ENCODE measurements at regions not wholly inside any gene's neighbourhood (a gene's known extent, or its start where the extent isn't known, plus 50 kb on each side); places are given as distances from the start of the nearest gene placed in this dataset.
"Not testable (repeated sequence)": the region's sequence is repeated elsewhere in the genome, so short reads cannot be mapped to it uniquely, and the experiment has no call there.

GRCh38 chrX:63145526-63145925, 205.6 kb downstream of the SPIN4 start:
- intact Hi-C loops (cut with DNase I; ENCODE audit: low total_unique reads); DNase-seq (ENCODE audit: low spot score in 2 of 2); H3K4me3 ChIP-seq (ENCODE audit: low read depth, poor library complexity, severe bottlenecking): not testable (repeated sequence)
- no CpG with 5 or more reads among the region's 10 CpGs for WGBS, 2 donors

DNA sequence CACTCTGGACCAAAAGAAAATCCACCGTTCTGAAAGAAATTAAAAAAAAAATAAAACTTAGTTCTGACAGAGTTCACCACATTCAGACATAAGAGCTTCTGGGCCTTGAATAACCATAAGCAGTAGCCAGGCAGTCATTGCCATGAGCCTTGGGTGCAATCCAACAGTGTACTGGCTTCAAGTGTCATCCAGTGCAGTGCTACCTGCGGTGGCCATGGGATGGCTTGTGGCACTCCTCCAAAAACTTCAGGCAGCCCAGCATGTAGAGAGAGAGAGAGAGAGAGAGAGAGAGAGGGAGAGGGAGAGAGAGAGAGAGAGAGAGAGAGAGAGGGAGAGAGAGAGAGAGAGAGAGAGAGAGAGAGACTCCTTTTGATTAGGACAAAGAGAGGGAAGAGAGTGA, 208.5 kb downstream of the SPIN4 start:
- intact Hi-C loops (cut with DNase I; ENCODE audit: low total_unique reads); H3K4me3 ChIP-seq (ENCODE audit: low read depth, poor library complexity, severe bottlenecking); DNase-seq (ENCODE audit: low spot score in 2 of 2): not testable (repeated sequence)
- WGBS, 2 donors, result no CpG with 5 or more reads among the region's 2 CpGs

DNA sequence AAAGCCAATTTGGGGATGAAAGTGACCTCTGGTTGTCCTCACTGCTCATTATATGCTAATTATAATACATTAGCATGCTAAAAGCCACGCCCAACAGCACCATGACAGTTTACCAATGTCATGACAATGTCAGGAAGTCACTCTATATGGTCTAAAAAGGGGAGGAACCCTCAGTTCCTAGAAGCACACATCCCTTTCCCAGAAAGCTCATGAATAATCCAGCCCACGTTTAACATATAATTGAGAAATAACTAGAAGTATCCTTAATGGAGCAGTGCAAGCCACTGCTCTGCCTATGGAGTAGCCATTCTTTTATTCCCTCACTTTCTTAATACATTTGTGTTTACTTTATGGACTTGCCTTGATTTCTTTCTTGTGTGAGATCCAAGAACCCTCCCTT, 215.3 kb downstream of the SPIN4 start:
- DNase-seq (ENCODE audit: low spot score in 2 of 2); H3K4me3 ChIP-seq (ENCODE audit: low read depth, poor library complexity, severe bottlenecking); intact Hi-C loops (cut with DNase I; ENCODE audit: low total_unique reads): not testable (repeated sequence)
- no CpG with 5 or more reads among the region's 2 CpGs for WGBS, 2 donors

DNA sequence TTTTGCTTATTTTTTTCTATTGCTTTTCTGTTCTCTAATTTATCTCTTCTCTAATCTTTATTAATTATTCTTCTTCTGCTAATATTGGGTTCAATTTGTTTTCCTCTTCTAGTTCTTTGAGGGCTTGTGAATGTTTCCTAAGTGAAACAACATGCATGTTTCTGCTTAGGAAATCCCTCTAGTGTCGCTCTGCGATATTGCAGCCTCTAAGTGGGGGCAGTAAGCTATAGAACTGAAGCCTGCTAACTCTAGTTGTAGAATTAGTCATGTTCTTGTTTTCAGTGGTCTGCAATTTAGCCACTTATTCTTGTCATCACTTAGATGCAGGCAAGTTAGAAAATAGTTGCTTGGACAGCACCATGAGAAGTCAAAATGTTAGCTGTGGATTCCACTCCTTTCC, 222.6 kb downstream of the SPIN4 start:
- H3K4me3 ChIP-seq (ENCODE audit: low read depth, poor library complexity, severe bottlenecking), result no peak overlapping the region
- intact Hi-C loops (cut with DNase I; ENCODE audit: low total_unique reads), result no loop called here
- WGBS, 2 donors, result 0 to 3% methylated on average over 2 of the region's 2 CpGs
- DNase-seq (ENCODE audit: low spot score in 2 of 2), result no peak
- no peak for TF ChIP-seq CTCF (IDR thresholded peaks at IDR 0.05)
- TF ChIP-seq POLR2A (IDR thresholded peaks at IDR 0.05), result no peak

DNA sequence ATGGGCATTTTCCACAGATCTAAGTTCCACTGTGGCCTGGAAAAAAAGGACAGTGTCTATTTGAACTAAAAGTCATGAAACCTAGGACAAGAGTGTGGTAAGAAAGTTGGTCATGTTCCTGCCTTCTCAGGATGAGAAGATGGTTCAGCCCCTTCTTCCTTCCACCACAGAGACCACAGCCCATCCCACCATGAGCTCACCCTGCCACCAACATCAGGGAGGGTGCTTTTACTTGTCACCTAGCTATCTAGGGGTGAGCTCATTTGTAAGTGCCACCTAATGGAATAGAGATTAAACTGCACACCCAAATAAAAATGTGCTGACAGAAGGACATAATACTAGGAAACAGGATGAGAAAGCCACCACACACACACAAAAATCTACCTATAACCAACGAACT, 235.9 kb downstream of the SPIN4 start:
- intact Hi-C loops (cut with DNase I; ENCODE audit: low total_unique reads), result no loop called here
- 4 to 5% methylated on average over 1 of the region's 1 CpG for WGBS, 2 donors
- H3K4me3 ChIP-seq (ENCODE audit: low read depth, poor library complexity, severe bottlenecking), result no peak overlapping the region
- no peak for DNase-seq (ENCODE audit: low spot score in 2 of 2)
- TF ChIP-seq POLR2A (IDR thresholded peaks at IDR 0.05), result no peak
- no peak for TF ChIP-seq CTCF (IDR thresholded peaks at IDR 0.05)

DNA sequence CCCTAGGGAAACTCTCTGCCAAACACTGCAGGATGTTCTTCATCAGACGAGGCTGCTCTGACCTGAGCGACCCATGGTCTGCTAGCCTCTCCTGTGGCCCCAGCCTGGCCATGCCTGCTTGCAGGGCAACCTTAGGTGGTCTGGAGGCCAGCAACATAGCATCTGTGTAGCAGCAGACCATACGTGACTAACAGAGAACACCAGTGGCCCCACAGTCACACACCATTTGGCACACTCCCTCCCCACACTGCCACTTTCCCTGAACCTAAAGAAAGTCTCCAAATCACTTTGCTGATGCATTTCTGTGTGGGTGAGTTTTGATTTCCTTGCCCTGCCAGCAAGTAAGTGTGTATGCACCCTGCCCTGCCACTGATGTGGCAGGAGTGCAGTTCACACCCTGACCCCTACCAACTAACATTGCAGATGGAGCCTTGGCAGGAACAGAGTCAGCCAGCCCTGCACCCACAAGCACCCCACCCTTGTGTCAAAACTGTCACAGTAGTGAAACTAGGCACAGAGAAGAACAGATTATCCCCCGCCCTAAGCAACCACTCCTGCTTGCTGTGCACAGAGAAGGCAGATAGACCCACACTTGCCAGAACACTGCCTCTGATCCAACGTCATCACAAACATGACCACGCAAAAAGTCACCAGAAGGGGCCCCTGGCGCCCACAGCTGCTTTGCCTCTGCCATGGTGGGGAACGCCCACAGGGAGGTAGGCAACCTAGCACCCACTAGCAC, 249.1 kb downstream of the SPIN4 start:
- TF ChIP-seq CTCF (IDR thresholded peaks at IDR 0.05) (no peak), POLR2A (IDR thresholded peaks at IDR 0.05) (no peak)
- WGBS, 2 donors, result 80 to 84% methylated on average over 2 to 8 of the region's 8 CpGs
- no peak overlapping the region for H3K4me3 ChIP-seq (ENCODE audit: low read depth, poor library complexity, severe bottlenecking)
- DNase-seq (ENCODE audit: low spot score in 2 of 2), result no peak
- intact Hi-C loops (cut with DNase I; ENCODE audit: low total_unique reads), result no loop called here

DNA sequence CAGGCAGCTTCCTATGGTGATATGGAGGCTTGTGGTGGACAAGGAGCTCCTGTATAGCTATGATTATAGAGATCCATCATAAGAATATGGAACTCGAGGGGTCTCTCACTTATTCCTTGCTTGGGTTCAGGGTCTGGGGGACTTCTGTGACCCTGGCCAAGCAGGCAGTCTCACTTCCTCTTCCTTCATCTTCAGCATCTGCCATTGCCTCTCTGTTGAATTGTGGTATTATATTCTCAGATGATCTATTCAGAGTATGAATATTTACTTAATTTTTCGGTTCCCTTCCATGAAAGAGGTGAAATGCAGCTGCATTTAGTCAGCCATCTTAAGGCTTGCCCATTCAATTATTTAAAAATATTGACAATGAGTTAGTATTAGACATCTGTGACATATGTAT, 292.9 kb downstream of the SPIN4 start:
- no peak overlapping the region for H3K4me3 ChIP-seq (ENCODE audit: low read depth, poor library complexity, severe bottlenecking)
- TF ChIP-seq CTCF (IDR thresholded peaks at IDR 0.05) (no peak), POLR2A (IDR thresholded peaks at IDR 0.05) (no peak)
- intact Hi-C loops (cut with DNase I; ENCODE audit: low total_unique reads), result no loop called here
- DNase-seq (ENCODE audit: low spot score in 2 of 2), result no peak
- WGBS, 2 donors, result 36 to 42% methylated on average over 2 of the region's 2 CpGs

Data from lower leg skin (tissue), 4 donors.